ENCODE measurements at regions not wholly inside any gene's neighbourhood (a gene's known extent, or its start where the extent isn't known, plus 50 kb on each side); places are given as distances from the start of the nearest gene placed in this dataset.

DNA sequence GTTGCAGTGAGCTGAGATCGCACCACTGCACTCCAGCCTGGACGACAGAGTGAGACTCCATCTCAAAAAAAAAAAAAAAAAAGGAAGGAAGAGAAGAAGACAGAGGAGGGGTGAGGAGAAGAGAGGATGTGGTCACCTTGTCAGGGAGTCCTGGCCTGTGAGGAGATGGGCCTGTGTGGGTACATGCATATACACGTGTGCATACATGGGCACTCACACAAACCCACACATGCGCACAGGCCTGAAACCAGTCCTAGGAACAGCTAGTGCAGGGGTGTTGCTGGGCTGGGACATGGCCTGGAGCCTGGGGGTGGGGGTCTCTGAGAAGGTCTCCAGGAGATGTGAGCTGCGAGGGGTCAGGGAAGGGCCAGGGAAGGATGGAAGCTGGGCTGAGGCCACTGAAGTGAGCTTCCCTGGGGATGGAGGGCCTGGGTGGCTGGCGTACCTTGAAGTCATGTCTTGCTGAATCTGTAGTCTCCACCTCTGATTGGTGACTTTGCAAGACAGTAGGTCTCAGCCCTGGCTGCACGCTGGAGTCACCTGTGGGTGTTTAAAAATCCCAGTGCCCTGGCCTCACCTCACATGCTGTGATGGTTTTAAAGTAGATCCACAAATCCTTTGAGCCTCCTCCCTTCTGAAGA, 72.4 kb downstream of the MRM1 start:
- Histone ChIP-seq H3K27me3 (ENCODE audit: control insufficient read depth, insufficient read depth, low read length) (no peaks in the 10 kb centered on the region), H3K9me3 (ENCODE audit: control insufficient read depth in 2 of 3, insufficient read depth in 1 of 3, low read length in 3 of 3) (no peaks in the 10 kb centered on the region), H3K27ac (ENCODE audit: low read depth in 2 of 2, low read length in 2 of 2) (no peak overlapping the region), H3K36me3 (ENCODE audit: control insufficient read depth in 2 of 3, insufficient read depth in 3 of 3, low read length in 3 of 3) (no peaks in the 10 kb centered on the region), H3K9ac (ENCODE audit: low read length in 3 of 3) (no peak overlapping the region), H3K4me3 (ENCODE audit: low read length in 3 of 3) (no peak overlapping the region), H3K4me1 (ENCODE audit: control insufficient read depth in 2 of 3, insufficient read depth in 2 of 3, low read depth in 1 of 3, low read length in 3 of 3) (no peaks in the 10 kb centered on the region)
- no peak for FAIRE-seq
- intact Hi-C loops (cut with DNase I): no loop called here
- TF ChIP-seq, protein P1, sequence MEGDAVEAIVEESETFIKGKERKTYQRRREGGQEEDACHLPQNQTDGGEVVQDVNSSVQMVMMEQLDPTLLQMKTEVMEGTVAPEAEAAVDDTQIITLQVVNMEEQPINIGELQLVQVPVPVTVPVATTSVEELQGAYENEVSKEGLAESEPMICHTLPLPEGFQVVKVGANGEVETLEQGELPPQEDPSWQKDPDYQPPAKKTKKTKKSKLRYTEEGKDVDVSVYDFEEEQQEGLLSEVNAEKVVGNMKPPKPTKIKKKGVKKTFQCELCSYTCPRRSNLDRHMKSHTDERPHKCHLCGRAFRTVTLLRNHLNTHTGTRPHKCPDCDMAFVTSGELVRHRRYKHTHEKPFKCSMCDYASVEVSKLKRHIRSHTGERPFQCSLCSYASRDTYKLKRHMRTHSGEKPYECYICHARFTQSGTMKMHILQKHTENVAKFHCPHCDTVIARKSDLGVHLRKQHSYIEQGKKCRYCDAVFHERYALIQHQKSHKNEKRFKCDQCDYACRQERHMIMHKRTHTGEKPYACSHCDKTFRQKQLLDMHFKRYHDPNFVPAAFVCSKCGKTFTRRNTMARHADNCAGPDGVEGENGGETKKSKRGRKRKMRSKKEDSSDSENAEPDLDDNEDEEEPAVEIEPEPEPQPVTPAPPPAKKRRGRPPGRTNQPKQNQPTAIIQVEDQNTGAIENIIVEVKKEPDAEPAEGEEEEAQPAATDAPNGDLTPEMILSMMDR (IDR thresholded peaks at IDR 0.05; ENCODE audit: borderline replicate concordance, extremely low read depth, insufficient read depth): no peak
- no peak for DNase-seq

GRCh38 chr17:36674278-36674650, 72.9 kb downstream of the MRM1 start:
- Histone ChIP-seq H3K27me3 (ENCODE audit: control insufficient read depth, insufficient read depth, low read length) (no peaks in the 10 kb centered on the region), H3K9me3 (ENCODE audit: control insufficient read depth in 2 of 3, insufficient read depth in 1 of 3, low read length in 3 of 3) (no peaks in the 10 kb centered on the region), H3K4me3 (ENCODE audit: low read length in 3 of 3) (no peak overlapping the region), H3K9ac (ENCODE audit: low read length in 3 of 3) (no peak overlapping the region), H3K27ac (ENCODE audit: low read depth in 2 of 2, low read length in 2 of 2) (no peak overlapping the region), H3K4me1 (ENCODE audit: control insufficient read depth in 2 of 3, insufficient read depth in 2 of 3, low read depth in 1 of 3, low read length in 3 of 3) (no peaks in the 10 kb centered on the region), H3K36me3 (ENCODE audit: control insufficient read depth in 2 of 3, insufficient read depth in 3 of 3, low read length in 3 of 3) (no peaks in the 10 kb centered on the region)
- TF ChIP-seq, protein P1 (IDR thresholded peaks at IDR 0.05; ENCODE audit: borderline replicate concordance, extremely low read depth, insufficient read depth): no peak
- FAIRE-seq (no peak), DNase-seq (no peak)
- intact Hi-C loops (cut with DNase I): no loop called here

GRCh38 chr17:36675250-36675649, 73.9 kb downstream of the MRM1 start:
- no peaks in the 10 kb centered on the region for H3K4me1 ChIP-seq (ENCODE audit: control insufficient read depth in 2 of 3, insufficient read depth in 2 of 3, low read depth in 1 of 3, low read length in 3 of 3)
- H3K9ac ChIP-seq (ENCODE audit: low read length in 3 of 3): no peak overlapping the region
- H3K9me3 ChIP-seq (ENCODE audit: control insufficient read depth in 2 of 3, insufficient read depth in 1 of 3, low read length in 3 of 3): no peaks in the 10 kb centered on the region
- FAIRE-seq (no peak), DNase-seq (no peak)
- no peaks in the 10 kb centered on the region for H3K27me3 ChIP-seq (ENCODE audit: control insufficient read depth, insufficient read depth, low read length)
- H3K27ac ChIP-seq (ENCODE audit: low read depth in 2 of 2, low read length in 2 of 2): no peak overlapping the region
- H3K4me3 ChIP-seq (ENCODE audit: low read length in 3 of 3): no peak overlapping the region
- intact Hi-C loops (cut with DNase I): no loop called here
- TF ChIP-seq, protein P1 (IDR thresholded peaks at IDR 0.05; ENCODE audit: borderline replicate concordance, extremely low read depth, insufficient read depth): no peak
- H3K36me3 ChIP-seq (ENCODE audit: control insufficient read depth in 2 of 3, insufficient read depth in 3 of 3, low read length in 3 of 3): no peaks in the 10 kb centered on the region

DNA sequence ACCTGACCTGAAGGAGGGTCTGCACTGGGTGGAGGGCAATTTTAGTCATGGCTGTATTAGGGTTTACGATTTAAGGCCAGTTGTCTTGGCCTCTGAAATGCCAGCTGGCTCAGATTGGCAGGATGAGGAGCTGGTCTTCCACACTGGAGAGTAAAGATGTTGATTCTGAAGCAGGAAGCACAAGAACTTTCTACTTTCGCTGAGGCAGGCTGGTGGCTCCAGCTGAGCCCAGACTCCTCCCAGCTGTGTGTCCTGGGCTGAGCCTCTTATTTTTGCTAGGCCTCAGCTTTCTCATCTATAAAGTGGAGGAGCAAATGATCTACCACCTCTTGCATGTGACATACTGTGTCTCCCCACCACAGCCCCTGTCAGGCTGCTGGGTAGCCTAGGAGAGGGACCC, 74.4 kb downstream of the MRM1 start:
- no peak for FAIRE-seq
- intact Hi-C loops (cut with DNase I): no loop called here
- TF ChIP-seq, protein P1 (IDR thresholded peaks at IDR 0.05; ENCODE audit: borderline replicate concordance, extremely low read depth, insufficient read depth): no peak
- Histone ChIP-seq H3K27me3 (ENCODE audit: control insufficient read depth, insufficient read depth, low read length) (no peaks in the 10 kb centered on the region), H3K27ac (ENCODE audit: low read depth in 2 of 2, low read length in 2 of 2) (no peak overlapping the region), H3K9ac (ENCODE audit: low read length in 3 of 3) (no peak overlapping the region), H3K36me3 (ENCODE audit: control insufficient read depth in 2 of 3, insufficient read depth in 3 of 3, low read length in 3 of 3) (no peaks in the 10 kb centered on the region), H3K4me1 (ENCODE audit: control insufficient read depth in 2 of 3, insufficient read depth in 2 of 3, low read depth in 1 of 3, low read length in 3 of 3) (no peaks in the 10 kb centered on the region), H3K4me3 (ENCODE audit: low read length in 3 of 3) (no peak overlapping the region), H3K9me3 (ENCODE audit: control insufficient read depth in 2 of 3, insufficient read depth in 1 of 3, low read length in 3 of 3) (no peaks in the 10 kb centered on the region)
- DNase-seq: no peak

Measured in kidney (tissue), 13 donors.